Astrocyte of the cerebellum (primary cell): ENCODE measurements at regions not wholly inside any gene's neighbourhood (a gene's known extent, or its start where the extent isn't known, plus 50 kb on each side); places are given as distances from the start of the nearest gene placed in this dataset.

Experiments used
- DNase-seq: peaks from one replicate; pipeline ENCODE4 v3.0.0-alpha.2; 2011; ENCODE audit warnings: low read depth
- H3K4me3 ChIP-seq: 2 replicates; pipeline ENCODE4 v1.5.1; 2011; ENCODE audit warnings: mild to moderate bottlenecking, low read depth, low read length, moderate library complexity
- CTCF ChIP-seq: IDR thresholded peaks from 2 replicates; pipeline ENCODE4 v1.5.1; 2012; ENCODE audit warnings: low read length, low read depth, moderate library complexity, mild to moderate bottlenecking; ENCODE audit errors: missing control alignments
- in situ Hi-C: cut with HindIII; loops from 2 replicates; pipeline ENCODE4 v1.10.0; 2017; ENCODE audit warnings: low sequenced_read_pairs

- no peak overlapping the region for H3K4me3 ChIP-seq
- no peak for DNase-seq
- in situ Hi-C loops = no loop called here
- no peak for TF ChIP-seq CTCF
These were observed 68.0 kb upstream of the RAB6C start for GRCh38 chr2:129911363-129912065.

GRCh38 chr2:129912066-129912820, 67.2 kb upstream of the RAB6C start:
- TF ChIP-seq CTCF = no peak
- in situ Hi-C loops = no loop called here

GRCh38 chr2:129912871-129913694, 66.4 kb upstream of the RAB6C start:
- in situ Hi-C loops = no loop called here
- no peak for DNase-seq
- TF ChIP-seq CTCF = no peak
- no peak overlapping the region for H3K4me3 ChIP-seq

More at GRCh38 chr2:129912066-129912820, 67.2 kb upstream of the RAB6C start:
- no peak overlapping the region for H3K4me3 ChIP-seq
- DNase-seq = no peak

- no peak overlapping the region for H3K4me3 ChIP-seq
- in situ Hi-C loops = no loop called here
- DNase-seq = no peak
- TF ChIP-seq CTCF = no peak
These were observed 65.6 kb upstream of the RAB6C start for GRCh38 chr2:129913695-129914495.

GRCh38 chr2:129914538-129915302, 64.7 kb upstream of the RAB6C start:
- H3K4me3 ChIP-seq = no peak overlapping the region
- DNase-seq = no peak
- no peak for TF ChIP-seq CTCF
- in situ Hi-C loops = no loop called here
